Upper lobe of right lung (tissue), 1 donor: ENCODE measurements at regions not wholly inside any gene's neighbourhood (a gene's known extent, or its start where the extent isn't known, plus 50 kb on each side); places are given as distances from the start of the nearest gene placed in this dataset.

Experiments used
- ATAC-seq: fragments of 200-7000 bp; cut with Tn5 transposase; one replicate; pipeline ENCODE4 v1.9.1; 2020; ENCODE audit warnings: mild to moderate bottlenecking, moderate library complexity
- DNase-seq: peaks from one replicate; pipeline ENCODE4 v3.0.0-alpha.2; 2020
- H3K27ac ChIP-seq: fragments of 200-600 bp; one replicate; pipeline ENCODE4 v1.8.0; 2022
- H3K27me3 ChIP-seq: fragments of 200-600 bp; one replicate; pipeline ENCODE4 v1.8.0; 2022; ENCODE audit warnings: mild to moderate bottlenecking
- H3K36me3 ChIP-seq: fragments of 200-600 bp; one replicate; pipeline ENCODE4 v1.8.0; 2022
- H3K4me1 ChIP-seq: fragments of 200-600 bp; one replicate; pipeline ENCODE4 v1.8.0; 2022
- H3K4me3 ChIP-seq: fragments of 200-600 bp; one replicate; pipeline ENCODE4 v1.8.0; 2022; ENCODE audit warnings: mild to moderate bottlenecking
- H3K9me3 ChIP-seq: fragments of 200-600 bp; one replicate; pipeline ENCODE4 v1.8.0; 2022
- CTCF ChIP-seq: fragments of 200-600 bp; IDR thresholded peaks from one replicate; pipeline ENCODE4 v1.8.0; 2022; ENCODE audit warnings: antibody characterized with exemption
- intact Hi-C: fragments of 100-400 bp; cut with DNase I; formaldehyde crosslinking; loops from one replicate; pipeline ENCODE4 v1.11.0; 2022
- donor health status: DM: no; HTN: yes; CAD: no; lungs with severe emphysema.

- ATAC-seq, result no peak
- no peaks in the 10 kb centered on the region for H3K36me3 ChIP-seq
These were observed 84.8 kb upstream of the CRIM1 start for GRCh38 chr2:36270758-36271157.

GRCh38 chr2:36267194-36267593, 88.4 kb upstream of the CRIM1 start:
- no peaks in the 10 kb centered on the region for H3K27me3 ChIP-seq
- no peak for DNase-seq
- intact Hi-C loops, result no loop called here

More at GRCh38 chr2:36270758-36271157, 84.8 kb upstream of the CRIM1 start:
- intact Hi-C loops, result no loop called here
- Histone ChIP-seq H3K9me3 (no peaks in the 10 kb centered on the region), H3K4me1 (no peaks in the 10 kb centered on the region), H3K27me3 (no peaks in the 10 kb centered on the region), H3K27ac (no peak overlapping the region), H3K4me3 (no peak overlapping the region)
- TF ChIP-seq CTCF, result no peak
- no peak for DNase-seq

GRCh38 chr2:36266536-36267121, 88.9 kb upstream of the CRIM1 start:
- no peaks in the 10 kb centered on the region for H3K27me3 ChIP-seq
- no peaks in the 10 kb centered on the region for H3K9me3 ChIP-seq
- H3K27ac ChIP-seq, result no peak overlapping the region
- ATAC-seq (no peak), DNase-seq (no peak)
- H3K4me3 ChIP-seq, result no peak overlapping the region
- no peaks in the 10 kb centered on the region for H3K4me1 ChIP-seq
- intact Hi-C loops, result no loop called here
- no peak for TF ChIP-seq CTCF
- no peaks in the 10 kb centered on the region for H3K36me3 ChIP-seq

More at GRCh38 chr2:36267194-36267593, 88.4 kb upstream of the CRIM1 start:
- H3K27ac ChIP-seq, result no peak overlapping the region
- H3K4me3 ChIP-seq, result no peak overlapping the region
- no peak for ATAC-seq
- no peaks in the 10 kb centered on the region for H3K36me3 ChIP-seq
- no peaks in the 10 kb centered on the region for H3K9me3 ChIP-seq
- no peak for TF ChIP-seq CTCF
- no peaks in the 10 kb centered on the region for H3K4me1 ChIP-seq

- Histone ChIP-seq H3K4me1 (no peaks in the 10 kb centered on the region), H3K36me3 (no peaks in the 10 kb centered on the region), H3K27me3 (peaks cover 2% of the 10 kb centered on the region), H3K9me3 (no peaks in the 10 kb centered on the region), H3K4me3 (no peak overlapping the region), H3K27ac (no peak overlapping the region)
- intact Hi-C loops, result no loop called here
- ATAC-seq (no peak), DNase-seq (no peak)
- no peak for TF ChIP-seq CTCF
These were observed 93.0 kb upstream of the CRIM1 start for GRCh38 chr2:36262581-36262980.

GRCh38 chr2:36255863-36256262, 99.7 kb upstream of the CRIM1 start:
- H3K9me3 ChIP-seq, result no peaks in the 10 kb centered on the region
- no peak for ATAC-seq
- H3K4me3 ChIP-seq, result no peak overlapping the region
- no peaks in the 10 kb centered on the region for H3K4me1 ChIP-seq
- no peak for DNase-seq
- no peaks in the 10 kb centered on the region for H3K36me3 ChIP-seq
- H3K27me3 ChIP-seq, result peaks cover 7% of the 10 kb centered on the region
- intact Hi-C loops, result no loop called here
- H3K27ac ChIP-seq, result no peak overlapping the region
- no peak for TF ChIP-seq CTCF

GRCh38 chr2:36253086-36253485, 102.5 kb upstream of the CRIM1 start:
- Histone ChIP-seq H3K4me3 (no peak overlapping the region), H3K27ac (no peak overlapping the region), H3K4me1 (no peaks in the 10 kb centered on the region), H3K36me3 (no peaks in the 10 kb centered on the region), H3K27me3 (peaks cover 7% of the 10 kb centered on the region), H3K9me3 (no peaks in the 10 kb centered on the region)
- intact Hi-C loops, result no loop called here
- no peak for TF ChIP-seq CTCF
- ATAC-seq, result no peak
- no peak for DNase-seq
